ENCODE measurements at regions not wholly inside any gene's neighbourhood (a gene's known extent, or its start where the extent isn't known, plus 50 kb on each side); places are given as distances from the start of the nearest gene placed in this dataset.
A peak's percentile ranks its signal among the peaks of the same experiment; 100 is the strongest.

DNA sequence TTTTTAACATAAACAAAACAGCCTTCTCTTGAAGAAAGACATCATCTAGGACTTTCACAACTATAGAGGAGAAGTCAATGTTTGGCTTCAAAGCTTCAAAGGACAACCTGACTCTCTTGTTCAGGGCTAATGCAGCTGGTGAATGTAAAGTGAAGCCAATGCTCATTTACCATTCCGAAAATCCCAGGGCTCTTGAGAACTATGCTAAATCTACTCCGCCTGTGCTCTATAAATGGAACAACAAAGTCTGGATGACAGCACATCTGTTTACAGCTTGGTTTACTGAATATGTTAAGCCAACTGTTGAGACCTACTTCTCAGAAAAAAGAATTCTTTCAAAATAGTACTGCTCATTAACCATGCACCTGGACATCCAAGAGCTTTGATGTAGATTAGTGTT, 259.8 kb upstream of the NR5A2 start:
- no peak for DNase-seq

DNA sequence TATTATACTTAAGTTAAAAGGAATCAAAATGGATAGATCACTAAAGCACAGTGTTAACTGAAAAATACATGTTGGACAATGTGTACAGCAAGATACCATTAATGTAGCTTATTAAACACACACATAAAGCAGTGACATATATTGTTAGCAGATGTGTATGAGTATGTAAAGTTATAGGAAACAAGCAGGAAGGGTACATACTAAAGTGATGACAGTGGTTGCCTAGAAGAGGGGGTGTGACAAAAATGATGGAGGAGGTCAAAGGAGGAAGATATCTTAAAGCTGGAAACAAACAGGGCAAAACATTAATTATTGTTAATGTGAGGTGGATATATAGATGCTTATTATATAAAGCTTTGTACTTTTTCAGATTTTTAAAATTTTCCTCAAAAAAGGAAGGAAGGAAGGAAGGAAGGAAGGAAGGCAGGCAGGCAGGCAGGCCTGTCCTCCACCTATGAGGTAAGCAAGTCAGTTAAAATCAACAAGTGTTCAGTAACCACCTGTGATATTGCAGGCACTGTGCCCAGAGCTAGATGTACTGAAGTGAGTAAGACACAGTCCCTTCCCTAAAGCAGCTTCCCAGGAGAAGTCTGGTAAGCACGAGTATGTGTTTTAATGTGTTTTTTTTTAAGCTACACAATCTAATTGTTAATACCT, 252.9 kb upstream of the NR5A2 start:
- DNase-seq: no peak

DNA sequence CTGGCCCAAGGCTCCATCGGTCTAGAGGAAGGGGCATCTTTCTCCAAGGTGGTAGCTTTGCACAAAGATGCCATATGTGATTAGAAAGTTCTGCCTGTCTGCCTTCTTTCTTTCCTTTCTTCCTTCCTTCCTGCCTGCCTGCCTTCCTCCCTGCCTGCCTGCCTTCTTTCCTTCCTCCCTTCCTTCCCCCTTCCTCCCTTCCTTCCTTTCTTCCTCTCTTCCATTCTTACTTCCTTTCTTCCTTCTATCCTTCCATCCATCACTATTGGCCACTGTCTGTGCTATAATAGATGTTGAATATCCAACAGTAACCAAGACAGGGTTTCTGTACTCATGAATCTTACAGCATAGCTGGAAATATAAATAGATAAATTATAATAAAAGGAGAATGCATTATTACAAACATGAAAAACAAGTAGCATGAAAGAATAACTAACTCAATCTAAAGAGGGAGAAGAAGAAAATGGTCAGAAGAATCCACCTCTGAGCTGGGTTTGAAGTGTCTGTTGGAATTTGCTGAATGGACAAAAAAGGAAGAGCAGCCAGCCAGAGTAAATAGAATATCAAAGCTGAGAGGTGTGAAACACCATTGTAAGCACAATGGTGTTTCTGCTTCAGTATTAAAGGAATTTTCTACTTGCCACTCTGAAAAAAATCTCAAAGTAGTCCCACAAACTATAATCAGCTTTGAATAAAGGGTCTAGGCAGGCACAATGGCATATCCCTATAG, 250.6 kb upstream of the NR5A2 start:
- no peak for DNase-seq

DNA sequence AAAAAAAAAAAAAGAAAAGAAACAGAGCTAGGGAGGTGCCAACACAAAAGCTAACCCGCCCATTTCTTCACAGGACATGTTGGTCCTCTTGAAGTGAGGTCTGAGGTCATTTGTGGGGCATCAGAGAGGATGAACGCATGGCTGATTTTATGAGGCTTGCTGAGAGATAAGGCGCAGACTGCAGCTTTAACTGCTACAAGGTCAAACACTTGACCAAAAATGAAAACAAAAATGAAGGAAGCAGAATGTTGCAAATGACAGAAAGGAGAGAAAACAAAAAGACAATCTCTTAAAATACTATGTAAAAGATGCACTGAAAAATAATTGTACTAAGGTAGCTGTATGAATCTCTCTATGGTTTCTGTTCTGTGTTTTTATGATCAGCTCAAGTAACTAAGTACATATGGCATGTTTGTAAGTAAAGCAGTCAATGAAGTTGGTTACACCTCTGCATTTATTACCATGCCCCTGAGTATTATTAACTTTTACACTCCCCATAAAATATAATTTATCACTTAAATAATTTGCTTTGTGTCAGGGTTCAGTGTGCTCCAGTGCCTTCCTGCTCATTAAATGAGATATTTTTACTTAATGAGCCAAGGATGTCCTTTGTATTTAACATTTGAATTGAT, 249.1 kb upstream of the NR5A2 start:
- no peak for DNase-seq

- no peak for DNase-seq
Observed at GRCh38 chr1:199780091-199780490, 247.4 kb upstream of the NR5A2 start.

GRCh38 chr1:199780948-199781670, 246.4 kb upstream of the NR5A2 start:
- no peak for DNase-seq

- no peak for DNase-seq
Observed at GRCh38 chr1:199784138-199784895, 243.2 kb upstream of the NR5A2 start.

DNA sequence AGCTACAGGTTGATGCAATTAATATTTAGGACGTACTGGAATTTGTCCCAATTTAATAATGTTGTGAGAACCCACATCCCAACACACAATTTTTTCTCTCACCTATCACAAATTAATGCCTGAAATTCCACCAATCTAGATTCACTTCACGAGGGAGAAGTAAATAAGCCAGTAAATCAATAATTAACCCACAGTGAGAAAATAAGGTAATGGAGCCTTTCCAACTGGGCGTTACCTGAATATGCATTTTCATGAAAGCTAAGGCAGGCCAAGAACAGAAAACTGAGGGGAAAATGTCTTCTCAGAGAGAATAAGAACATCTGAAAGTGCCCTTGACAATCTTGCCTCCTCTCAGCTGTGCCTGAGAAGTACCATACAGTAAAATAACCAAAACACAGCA, 240.8 kb upstream of the NR5A2 start:
- DNase-seq: no peak

- no peak for DNase-seq
Observed at GRCh38 chr1:199789141-199789540, 238.4 kb upstream of the NR5A2 start.

DNA sequence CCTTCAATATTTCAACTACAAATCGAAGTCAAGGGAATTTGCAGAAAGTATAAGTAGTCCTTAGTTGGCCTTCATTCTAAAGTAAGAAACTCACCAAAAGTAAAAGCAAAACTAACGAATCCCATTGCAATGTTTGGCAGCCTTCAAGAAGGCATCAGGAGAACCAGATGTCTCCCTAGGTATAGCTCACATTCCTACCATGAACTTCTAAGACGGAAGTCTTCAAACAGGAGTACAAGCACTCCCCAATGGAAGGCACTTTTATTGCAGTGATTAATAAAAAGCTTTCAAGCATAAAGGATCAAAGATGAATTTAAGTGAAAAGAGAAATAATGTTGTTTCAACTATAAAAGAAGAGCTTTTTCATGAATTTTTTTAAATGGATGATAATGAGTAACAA, 236.0 kb upstream of the NR5A2 start:
- no peak for DNase-seq

DNA sequence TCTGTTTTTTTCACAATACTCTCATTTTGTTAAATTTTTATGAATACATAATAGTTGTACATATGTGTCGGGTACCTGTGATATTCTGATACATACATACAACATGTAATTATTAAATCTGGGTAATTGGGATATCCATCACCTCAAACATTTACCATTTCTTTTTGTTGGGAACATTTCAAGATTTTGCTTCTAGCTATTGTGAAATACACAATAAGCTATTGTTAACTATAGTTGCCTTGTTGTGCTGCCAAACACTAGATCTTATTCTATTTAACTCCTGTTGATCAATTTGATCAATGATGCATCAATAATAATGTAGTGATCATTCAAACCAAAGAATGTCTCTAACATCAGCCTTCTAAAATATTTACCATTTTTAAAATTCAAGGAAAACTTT, 234.6 kb upstream of the NR5A2 start:
- DNase-seq: no peak

- no peak for DNase-seq
Observed at GRCh38 chr1:199794105-199794863, 233.2 kb upstream of the NR5A2 start.

DNA sequence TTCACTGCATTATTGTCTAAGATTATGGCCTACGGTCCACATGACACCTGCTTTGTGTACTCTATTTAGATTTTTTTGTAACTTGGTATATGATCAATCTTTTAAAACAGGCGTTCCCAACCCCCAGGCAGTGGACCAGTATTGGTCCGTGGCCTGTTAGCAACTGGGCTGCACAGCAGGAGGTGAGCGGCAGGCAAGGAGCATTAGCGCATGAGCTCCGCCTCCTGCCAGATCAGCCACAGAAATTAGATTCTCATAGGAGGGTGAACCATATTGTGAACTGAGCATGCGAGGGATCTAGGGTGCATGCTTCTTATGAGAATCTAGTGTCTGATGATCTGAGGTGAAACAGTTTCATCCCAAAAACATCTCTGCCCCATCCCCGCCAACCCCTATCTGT, 228.4 kb upstream of the NR5A2 start:
- DNase-seq: no peak

DNA sequence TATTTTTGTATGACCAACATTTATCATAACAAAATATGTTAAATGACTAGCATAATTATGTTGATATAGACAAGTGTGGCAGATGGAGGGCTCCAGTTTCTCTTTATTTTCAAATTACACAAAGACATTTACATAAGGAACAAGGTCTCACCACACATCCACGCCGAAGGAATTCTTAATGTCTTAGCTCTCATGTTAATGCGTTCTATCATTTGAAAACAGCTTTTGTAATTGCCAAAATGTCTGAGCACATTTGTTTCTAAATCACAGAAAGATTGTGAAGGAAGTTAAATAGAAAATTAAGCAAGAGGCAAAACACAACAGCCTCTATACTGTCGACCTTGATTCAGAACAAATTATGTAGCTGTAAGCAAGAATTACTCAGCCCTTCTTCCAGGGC, 223.0 kb upstream of the NR5A2 start:
- DNase-seq: peak; percentile 8

DNA sequence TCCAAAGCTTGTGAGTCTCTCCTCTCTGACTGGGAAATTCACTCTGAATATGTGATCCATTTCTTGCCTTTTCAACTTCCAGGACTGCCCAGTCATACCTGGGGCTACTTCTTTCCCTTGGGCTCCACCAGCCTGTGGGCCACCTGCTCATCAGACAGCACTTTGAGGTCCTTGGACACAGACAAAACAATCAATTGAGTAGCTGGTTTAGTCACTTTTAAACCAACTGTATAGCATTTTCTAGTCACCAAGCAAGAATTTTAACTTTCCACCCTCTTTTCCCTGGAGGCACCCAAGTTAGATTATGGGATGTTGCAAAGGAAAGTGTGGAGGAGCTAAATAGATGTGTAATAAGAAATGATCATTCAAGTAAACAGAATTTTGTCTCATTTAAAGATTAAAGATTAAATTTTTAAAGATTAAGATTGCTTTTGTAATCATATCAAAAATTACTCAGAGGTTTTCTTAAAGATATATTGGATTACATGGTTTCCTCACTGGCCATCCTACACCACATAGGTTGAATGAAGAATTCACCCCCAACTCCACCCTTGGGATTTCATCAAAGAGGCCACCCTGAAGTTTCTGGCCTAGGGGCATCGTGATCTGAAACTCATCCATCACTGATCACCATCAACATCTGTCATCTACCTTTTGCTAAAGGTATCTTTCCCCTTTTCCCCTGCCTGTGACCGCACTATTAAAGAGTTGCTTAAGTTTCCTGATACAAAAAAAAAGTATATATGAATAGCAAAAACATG, 219.2 kb upstream of the NR5A2 start:
- no peak for DNase-seq

GRCh38 chr1:199809311-199809710, 218.2 kb upstream of the NR5A2 start:
- DNase-seq: no peak

GRCh38 chr1:199811163-199811562, 216.3 kb upstream of the NR5A2 start:
- DNase-seq: no peak

GRCh38 chr1:199813198-199813597, 214.3 kb upstream of the NR5A2 start:
- DNase-seq: no peak

DNA sequence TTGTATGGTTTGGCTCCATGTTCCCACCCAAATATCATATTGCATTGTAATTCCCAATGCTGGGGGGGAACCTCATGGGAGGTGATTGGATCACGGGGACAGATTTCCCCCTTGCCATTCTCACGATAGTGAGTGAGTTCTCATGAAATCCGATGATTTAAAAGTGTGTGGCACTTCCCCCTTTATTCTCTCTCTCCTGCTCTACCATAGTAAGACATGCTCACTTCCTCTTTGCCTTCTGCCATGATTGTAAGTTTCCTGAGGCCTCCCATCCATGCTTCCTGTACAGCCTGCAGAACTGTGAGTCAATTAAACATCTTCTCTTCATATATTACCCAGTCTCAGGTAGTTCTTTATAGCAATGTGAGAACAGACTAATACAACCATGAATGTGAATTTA, 211.6 kb upstream of the NR5A2 start:
- DNase-seq: no peak

GRCh38 chr1:199817266-199817665, 210.2 kb upstream of the NR5A2 start:
- no peak for DNase-seq

DNA sequence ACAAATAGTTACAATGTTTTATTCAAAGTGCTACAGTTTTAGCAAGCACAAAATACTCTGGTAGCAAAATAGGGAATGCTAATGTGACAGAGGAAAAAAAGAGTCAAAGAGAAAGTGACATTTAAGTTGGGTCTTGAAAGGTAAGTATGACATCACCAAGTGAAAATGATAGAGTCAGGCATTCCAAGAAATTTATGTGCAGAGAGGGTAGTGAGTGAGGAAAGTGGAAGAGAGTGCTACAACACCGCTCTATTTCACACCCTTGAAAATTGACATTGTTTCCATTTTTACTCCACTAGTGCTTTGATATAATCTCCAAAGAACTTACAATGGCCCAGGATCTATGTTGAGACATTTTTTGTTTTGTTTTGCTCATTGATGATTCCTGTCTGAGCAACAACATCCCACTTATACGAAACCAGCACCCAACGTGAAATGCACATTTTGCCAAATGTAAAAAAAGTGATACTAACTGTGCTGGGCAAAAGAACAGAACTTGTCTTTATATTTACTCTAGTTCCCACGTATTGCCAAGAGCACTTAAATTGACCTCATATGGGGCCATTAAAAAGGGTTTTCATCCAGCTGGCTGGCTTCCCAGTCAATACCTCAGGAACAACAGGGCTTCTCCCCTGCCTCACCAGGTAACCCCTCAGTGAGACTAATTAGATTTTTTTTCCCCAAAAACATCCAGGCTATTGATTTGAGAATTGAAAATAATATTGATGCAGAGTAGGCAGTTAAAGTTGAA, 206.3 kb upstream of the NR5A2 start:
- DNase-seq: no peak

Data from retina (tissue), 1 donor.